SJCRH30 (cell line): ENCODE measurements at regions not wholly inside any gene's neighbourhood (a gene's known extent, or its start where the extent isn't known, plus 50 kb on each side); places are given as distances from the start of the nearest gene placed in this dataset.
"Not testable (repeated sequence)": the region's sequence is repeated elsewhere in the genome, so short reads cannot be mapped to it uniquely, and the experiment has no call there.

ENCODE experiments used
- DNase-seq, 2 experiments: peaks; one replicate each; pipeline ENCODE4 v3.0.0-alpha.2; 2015 to 2020
- H3K27ac ChIP-seq: fragments of 250-450 bp; sonication (Bioruptor Pico); 2 replicates; pipeline ENCODE4 v1.5.1; 2020; ENCODE audit warnings: mild to moderate bottlenecking, moderate library complexity
- H3K27me3 ChIP-seq: fragments of 250-450 bp; sonication (Bioruptor Pico); 2 replicates; pipeline ENCODE4 v1.5.1; 2020; ENCODE audit warnings: mild to moderate bottlenecking, moderate library complexity
- H3K36me3 ChIP-seq: fragments of 250-450 bp; sonication (Bioruptor Pico); 2 replicates; pipeline ENCODE4 v1.5.1; 2020; ENCODE audit warnings: mild to moderate bottlenecking, moderate library complexity
- H3K4me1 ChIP-seq: fragments of 250-450 bp; sonication (Bioruptor Pico); 2 replicates; pipeline ENCODE4 v1.5.1; 2020; ENCODE audit warnings: mild to moderate bottlenecking, moderate library complexity
- H3K4me3 ChIP-seq: fragments of 250-450 bp; sonication (Bioruptor Pico); 2 replicates; pipeline ENCODE4 v1.5.1; 2020; ENCODE audit warnings: mild to moderate bottlenecking, moderate library complexity
- H3K9me3 ChIP-seq: fragments of 250-450 bp; sonication (Bioruptor Pico); replicated peaks from 2 replicates; pipeline ENCODE4 v1.5.1; 2020; ENCODE audit warnings: mild to moderate bottlenecking, moderate library complexity

DNA sequence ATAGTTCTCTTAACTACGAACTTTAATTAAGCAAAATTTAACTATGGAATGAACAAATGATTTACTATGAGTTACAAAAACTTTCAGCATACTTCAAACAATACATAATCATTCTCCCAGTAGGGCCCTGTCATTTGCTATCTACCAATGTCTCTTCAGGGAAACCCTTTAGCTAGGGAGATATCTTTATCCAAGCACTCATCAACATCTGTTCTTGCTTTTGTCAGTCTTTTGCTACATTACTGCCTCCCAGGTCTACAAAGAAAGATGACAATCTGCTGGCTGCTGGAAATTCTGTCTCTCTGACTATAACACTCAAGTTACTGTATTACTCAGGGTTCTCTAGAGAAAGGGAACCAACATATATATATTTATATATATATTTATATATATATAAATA is 1626.3 kb upstream of the CELF4 start:
- H3K9me3 ChIP-seq, result no peaks in the 10 kb centered on the region

DNA sequence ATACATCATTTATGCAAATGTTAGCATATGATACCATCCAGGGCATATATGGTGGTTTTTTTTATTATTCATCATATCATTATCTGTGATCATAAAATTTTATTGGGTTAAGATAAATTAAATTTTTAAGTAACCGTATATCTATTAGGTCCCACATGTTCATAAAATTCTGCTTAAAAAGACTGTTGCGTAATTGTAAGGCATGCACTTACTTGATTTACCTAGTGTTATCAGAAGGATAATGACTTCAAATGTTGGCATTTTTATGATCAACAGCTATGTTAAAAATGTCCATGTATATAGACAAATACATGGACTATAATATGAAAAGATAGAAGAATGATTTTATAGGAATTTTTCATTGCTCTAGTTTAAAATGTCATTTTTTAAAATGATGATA is 1625.5 kb upstream of the CELF4 start:
- Histone ChIP-seq H3K4me3 (no peak overlapping the region), H3K4me1 (no peaks in the 10 kb centered on the region), H3K27ac (no peak overlapping the region), H3K27me3 (no peaks in the 10 kb centered on the region), H3K9me3 (no peaks in the 10 kb centered on the region), H3K36me3 (no peaks in the 10 kb centered on the region)
- DNase-seq, result no peak

More for the DNA sequence above, 1626.3 kb upstream of the CELF4 start:
- DNase-seq, result peak in 1 of 2 experiments; percentile 1
- H3K4me1 ChIP-seq, result no peaks in the 10 kb centered on the region
- H3K27ac ChIP-seq, result no peak overlapping the region
- no peaks in the 10 kb centered on the region for H3K27me3 ChIP-seq
- no peaks in the 10 kb centered on the region for H3K36me3 ChIP-seq
- H3K4me3 ChIP-seq, result no peak overlapping the region

- no peak overlapping the region for H3K4me3 ChIP-seq
- DNase-seq, result no peak
- no peak overlapping the region for H3K27ac ChIP-seq
- H3K36me3 ChIP-seq, result no peaks in the 10 kb centered on the region
- no peaks in the 10 kb centered on the region for H3K9me3 ChIP-seq
- H3K4me1 ChIP-seq, result no peaks in the 10 kb centered on the region
- no peaks in the 10 kb centered on the region for H3K27me3 ChIP-seq
These were observed 1624.9 kb upstream of the CELF4 start for GRCh38 chr18:39190508-39190907.

DNA sequence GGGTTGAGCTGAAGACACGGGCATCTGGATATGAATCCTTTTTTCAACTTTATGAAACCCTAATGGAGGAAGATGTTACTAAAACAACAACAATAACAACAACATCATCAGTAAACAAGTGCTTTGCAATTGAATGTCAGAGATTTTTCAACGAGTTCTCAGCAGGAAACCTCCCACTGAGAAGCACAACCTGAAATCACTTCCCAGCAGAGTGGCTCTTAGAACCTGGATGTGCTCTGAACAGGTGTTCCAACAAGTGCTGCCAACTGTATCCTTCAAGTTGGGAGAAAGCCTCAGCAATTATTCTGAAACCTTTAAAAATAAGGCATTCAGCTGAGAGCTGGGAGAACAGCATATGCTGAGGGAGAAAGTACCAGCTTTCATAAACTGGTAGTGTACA is 1622.7 kb upstream of the CELF4 start:
- Histone ChIP-seq H3K27ac (no peak overlapping the region), H3K9me3 (no peaks in the 10 kb centered on the region), H3K27me3 (no peaks in the 10 kb centered on the region), H3K36me3 (no peaks in the 10 kb centered on the region), H3K4me1 (no peaks in the 10 kb centered on the region), H3K4me3 (no peak overlapping the region)
- no peak for DNase-seq

DNA sequence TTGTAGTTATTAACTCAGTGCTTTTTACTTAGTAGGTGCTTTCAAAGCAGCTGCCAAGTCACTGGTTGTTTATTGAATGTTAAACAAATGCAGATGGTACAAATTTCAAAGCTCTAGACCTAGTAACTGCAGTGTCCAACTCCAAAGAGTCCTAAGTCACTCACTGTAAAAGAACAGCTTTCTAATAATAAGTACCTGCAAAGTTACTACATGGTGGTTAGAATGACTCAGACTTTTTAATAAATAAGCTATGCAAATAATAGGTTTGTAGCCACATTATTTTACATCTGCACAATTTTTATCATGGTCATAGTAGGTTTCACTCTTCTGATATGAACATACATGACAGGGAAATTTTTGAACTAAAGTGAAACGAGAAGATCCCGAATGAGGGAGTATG is 1620.4 kb upstream of the CELF4 start:
- Histone ChIP-seq H3K27ac (no peak overlapping the region), H3K9me3 (no peaks in the 10 kb centered on the region), H3K27me3 (no peaks in the 10 kb centered on the region), H3K36me3 (no peaks in the 10 kb centered on the region), H3K4me1 (no peaks in the 10 kb centered on the region), H3K4me3 (no peak overlapping the region)
- DNase-seq, result no peak

DNA sequence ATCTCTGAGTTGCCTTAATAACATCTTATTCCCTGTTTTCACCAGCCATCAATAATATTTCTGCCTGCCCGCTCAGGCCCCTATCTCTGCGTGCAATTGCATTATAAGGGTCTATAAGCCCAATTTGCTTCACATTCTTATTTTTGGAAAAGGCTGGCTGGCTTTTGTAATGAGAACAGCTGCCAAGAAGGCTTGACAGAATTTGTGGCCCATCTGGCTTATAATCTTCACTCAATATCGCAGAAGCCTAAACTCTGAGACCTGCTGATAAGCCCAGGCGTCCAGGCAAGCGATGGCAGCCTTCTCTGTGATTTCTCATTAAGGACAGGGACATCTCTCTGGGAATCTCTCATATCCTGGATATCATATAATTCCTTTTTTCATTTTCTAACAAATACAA is 1618.6 kb upstream of the CELF4 start:
- no peaks in the 10 kb centered on the region for H3K36me3 ChIP-seq
- no peak overlapping the region for H3K4me3 ChIP-seq
- DNase-seq, result no peak
- H3K27me3 ChIP-seq, result no peaks in the 10 kb centered on the region
- H3K27ac ChIP-seq, result no peak overlapping the region
- H3K9me3 ChIP-seq, result no peaks in the 10 kb centered on the region
- H3K4me1 ChIP-seq, result no peaks in the 10 kb centered on the region

DNA sequence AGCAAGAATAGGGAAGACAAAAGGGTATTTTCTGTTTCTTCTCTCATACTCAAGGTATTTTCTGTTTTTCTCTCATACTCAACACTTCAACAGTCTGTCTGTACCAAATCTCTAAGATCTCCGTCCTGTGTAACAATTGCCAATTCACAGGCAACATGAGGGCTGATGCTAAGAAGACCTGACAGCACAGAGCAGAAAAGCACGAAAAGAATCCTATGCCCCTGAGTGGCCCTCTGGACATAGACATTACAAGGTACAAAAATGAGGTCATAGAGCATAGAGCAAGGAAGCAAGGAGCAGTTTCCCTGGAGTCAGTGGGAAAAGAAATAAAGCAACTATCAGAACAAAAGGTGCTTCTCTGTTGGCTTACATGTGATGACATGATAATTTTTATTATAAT is 1612.6 kb upstream of the CELF4 start:
- DNase-seq, result no peak
- H3K36me3 ChIP-seq, result no peaks in the 10 kb centered on the region
- H3K27ac ChIP-seq, result no peak overlapping the region
- H3K9me3 ChIP-seq, result no peaks in the 10 kb centered on the region
- H3K4me3 ChIP-seq, result no peak overlapping the region
- no peaks in the 10 kb centered on the region for H3K4me1 ChIP-seq
- no peaks in the 10 kb centered on the region for H3K27me3 ChIP-seq

DNA sequence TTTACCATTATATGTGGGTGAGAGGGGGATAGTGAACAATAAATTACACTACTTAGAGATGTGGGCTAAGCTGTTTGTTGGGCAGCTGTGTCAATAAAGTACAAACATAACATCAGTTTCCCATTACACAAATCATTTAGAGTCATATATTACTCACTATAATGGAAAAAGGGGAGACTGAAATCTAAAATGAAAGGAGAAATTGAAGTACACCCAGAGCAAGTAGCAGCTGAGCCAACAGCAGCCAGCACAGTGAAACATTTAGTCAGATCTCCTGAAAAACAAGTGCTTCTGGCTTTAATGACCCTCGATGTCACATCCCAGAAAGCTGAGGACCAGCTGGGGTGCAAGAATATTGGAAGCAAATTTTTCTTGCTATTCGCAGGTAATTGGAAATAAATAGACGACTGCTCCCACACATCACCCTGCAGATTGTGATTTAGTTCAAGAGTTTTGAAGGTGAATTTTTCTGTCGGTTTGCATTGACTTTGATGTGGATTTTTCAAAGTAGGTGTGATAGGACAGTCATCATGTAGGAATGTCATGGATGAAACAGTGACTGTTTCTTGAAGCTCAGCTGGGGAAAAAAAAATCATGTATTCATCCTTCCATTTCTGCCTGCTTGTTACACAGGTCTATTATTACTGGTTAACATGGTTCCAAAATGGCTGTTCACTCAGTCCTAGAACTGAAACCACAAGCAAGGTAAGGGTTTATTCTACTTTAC is 1607.3 kb upstream of the CELF4 start:
- Histone ChIP-seq H3K27me3 (no peaks in the 10 kb centered on the region), H3K36me3 (no peaks in the 10 kb centered on the region), H3K9me3 (no peaks in the 10 kb centered on the region), H3K27ac (no peak overlapping the region), H3K4me3 (no peak overlapping the region), H3K4me1 (no peaks in the 10 kb centered on the region)
- DNase-seq, result no peak

DNA sequence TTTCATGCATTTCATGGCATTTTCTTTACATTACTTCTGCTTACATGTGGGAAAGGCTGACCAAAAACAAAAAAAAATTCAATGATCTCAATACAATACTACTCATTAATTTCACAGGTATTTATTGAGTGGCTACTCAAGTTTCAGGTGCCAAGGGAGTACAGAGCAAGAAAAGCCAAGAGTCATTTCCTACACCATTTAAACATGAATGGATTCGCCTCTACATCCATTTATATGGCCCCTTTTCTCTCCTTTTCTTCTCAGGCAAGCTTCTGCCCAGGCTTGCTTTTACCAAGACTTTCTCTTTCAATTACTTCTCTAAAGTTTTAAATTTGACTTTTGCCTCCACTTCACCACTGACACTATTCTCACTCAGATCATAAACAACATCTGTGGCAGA is 1603.1 kb upstream of the CELF4 start:
- Histone ChIP-seq H3K27me3 (no peaks in the 10 kb centered on the region), H3K27ac (no peak overlapping the region), H3K9me3 (no peaks in the 10 kb centered on the region), H3K4me1 (no peaks in the 10 kb centered on the region), H3K36me3 (no peaks in the 10 kb centered on the region), H3K4me3 (no peak overlapping the region)
- DNase-seq, result no peak

DNA sequence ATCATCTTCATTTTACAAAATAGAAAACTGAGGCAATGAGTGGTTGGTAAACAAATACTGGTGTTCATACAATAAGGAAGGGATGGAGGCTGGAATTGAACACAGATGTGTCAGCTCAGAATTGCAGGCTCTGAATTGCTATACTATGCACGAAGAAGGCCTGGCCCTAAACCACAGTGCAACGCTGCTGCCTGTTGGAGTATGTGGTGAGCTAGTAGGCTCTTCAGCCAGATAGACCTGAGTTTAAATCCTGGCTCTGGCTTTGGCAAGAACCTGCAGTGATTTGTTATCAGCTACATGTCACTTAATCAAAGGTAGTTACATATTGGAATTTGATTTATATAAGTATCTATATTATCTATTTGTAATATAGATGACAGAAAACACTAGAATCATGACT is 1602.4 kb upstream of the CELF4 start:
- Histone ChIP-seq H3K4me1 (no peaks in the 10 kb centered on the region), H3K27ac (no peak overlapping the region), H3K36me3 (no peaks in the 10 kb centered on the region), H3K4me3 (no peak overlapping the region), H3K27me3 (no peaks in the 10 kb centered on the region), H3K9me3 (no peaks in the 10 kb centered on the region)
- no peak for DNase-seq

- H3K27ac ChIP-seq, result no peak overlapping the region
- DNase-seq, result no peak
- H3K4me3 ChIP-seq, result no peak overlapping the region
- H3K4me1 ChIP-seq, result no peaks in the 10 kb centered on the region
- H3K27me3 ChIP-seq, result no peaks in the 10 kb centered on the region
- H3K9me3 ChIP-seq, result no peaks in the 10 kb centered on the region
- no peaks in the 10 kb centered on the region for H3K36me3 ChIP-seq
These were observed 1601.2 kb upstream of the CELF4 start for GRCh38 chr18:39166776-39167175.

- DNase-seq, result no peak
- Histone ChIP-seq H3K4me1 (no peaks in the 10 kb centered on the region), H3K36me3 (no peaks in the 10 kb centered on the region), H3K4me3 (no peak overlapping the region), H3K9me3 (no peaks in the 10 kb centered on the region), H3K27me3 (no peaks in the 10 kb centered on the region), H3K27ac (no peak overlapping the region)
These were observed 1596.6 kb upstream of the CELF4 start for GRCh38 chr18:39162013-39162827.

DNA sequence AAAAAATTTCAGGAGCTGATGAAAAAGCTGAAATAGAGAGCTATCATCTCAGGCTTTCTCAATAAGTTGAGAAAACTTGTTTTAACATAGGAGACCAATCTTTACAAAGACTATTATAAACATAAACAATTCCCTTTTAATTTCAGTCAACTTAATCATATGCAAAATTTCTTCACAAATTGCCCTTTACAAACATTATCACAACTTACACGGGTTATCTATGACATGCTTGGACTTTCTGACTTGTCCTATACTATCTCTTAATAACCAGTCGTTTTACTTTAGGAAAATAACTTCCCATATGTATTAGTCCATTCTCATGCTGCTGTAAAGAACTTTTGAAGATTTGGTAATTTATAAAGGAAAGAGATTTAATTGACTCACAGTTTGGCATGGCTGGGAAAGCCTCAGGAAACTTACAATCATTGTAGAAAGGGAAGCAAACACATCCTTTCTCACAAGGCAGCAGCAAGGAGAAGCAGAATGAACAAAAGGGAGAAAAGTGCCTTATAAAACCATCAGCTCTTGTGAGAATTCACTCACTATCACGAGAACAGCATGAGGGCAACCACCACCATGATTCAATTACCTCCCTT is 1583.7 kb upstream of the CELF4 start:
- H3K4me1 ChIP-seq, result no peaks in the 10 kb centered on the region
- H3K27ac ChIP-seq, result no peak overlapping the region
- H3K36me3 ChIP-seq, result no peaks in the 10 kb centered on the region
- no peaks in the 10 kb centered on the region for H3K27me3 ChIP-seq
- H3K9me3 ChIP-seq, result no peaks in the 10 kb centered on the region; the same call in 1 of the 2 replicates
- DNase-seq, result peak in 1 of 2 experiments; percentile 7
- no peak overlapping the region for H3K4me3 ChIP-seq

GRCh38 chr18:39134255-39134654 is 1568.7 kb upstream of the CELF4 start:
- Histone ChIP-seq H3K9me3 (no peaks in the 10 kb centered on the region), H3K4me1 (no peaks in the 10 kb centered on the region), H3K27me3 (no peaks in the 10 kb centered on the region), H3K27ac (no peak overlapping the region), H3K4me3 (no peak overlapping the region), H3K36me3 (no peaks in the 10 kb centered on the region)
- DNase-seq, result no peak

DNA sequence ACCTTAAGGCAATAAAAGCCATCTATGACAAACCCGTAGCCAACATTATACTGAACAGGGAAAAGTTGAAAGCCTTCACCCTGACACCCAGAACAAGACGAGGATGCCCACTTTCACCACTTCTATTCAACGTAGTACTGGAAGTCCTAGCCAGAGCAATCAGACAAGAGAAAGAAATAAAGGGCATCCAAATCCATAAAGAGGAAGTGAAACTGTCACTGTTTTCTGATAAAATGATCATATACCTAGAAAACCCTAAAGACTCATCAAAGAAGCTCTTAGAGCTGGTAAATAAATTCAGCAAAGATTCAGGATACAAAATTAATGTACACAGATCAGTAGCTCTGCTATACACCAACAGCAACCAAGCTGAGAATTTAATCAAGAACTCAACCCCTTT is 1561.9 kb upstream of the CELF4 start:
- DNase-seq, H3K36me3 ChIP-seq, H3K4me3 ChIP-seq, H3K27ac ChIP-seq, H3K4me1 ChIP-seq, H3K27me3 ChIP-seq, H3K9me3 ChIP-seq: not testable (repeated sequence)
